ENCODE measurements at regions not wholly inside any gene's neighbourhood (a gene's known extent, or its start where the extent isn't known, plus 50 kb on each side); places are given as distances from the start of the nearest gene placed in this dataset.
"Not testable (repeated sequence)": the region's sequence is repeated elsewhere in the genome, so short reads cannot be mapped to it uniquely, and the experiment has no call there.

- Mint-ChIP-seq H3K27ac (no peak overlapping the region), H3K27me3 (ENCODE audit: low read depth) (no peaks in the 10 kb centered on the region)
Observed at GRCh38 chr16:60452646-60453045, 1583.6 kb downstream of the CDH8 start.

GRCh38 chr16:60438894-60439293 lies 1597.3 kb downstream of the CDH8 start:
- no peak overlapping the region for H3K27ac Mint-ChIP-seq
- no peaks in the 10 kb centered on the region for H3K4me1 Mint-ChIP-seq (ENCODE audit: low read depth)
- DNase-seq (ENCODE audit: low spot score) = no peak
- H3K27me3 Mint-ChIP-seq (ENCODE audit: low read depth) = no peaks in the 10 kb centered on the region
- H3K4me3 Mint-ChIP-seq = no peak overlapping the region
- H3K9me3 Mint-ChIP-seq = peaks cover 32% of the 10 kb centered on the region
- H3K36me3 Mint-ChIP-seq (ENCODE audit: low read depth) = no peaks in the 10 kb centered on the region

More at GRCh38 chr16:60452646-60453045, 1583.6 kb downstream of the CDH8 start:
- no peaks in the 10 kb centered on the region for H3K36me3 Mint-ChIP-seq (ENCODE audit: low read depth)
- H3K4me3 Mint-ChIP-seq = no peak overlapping the region
- no peak for DNase-seq (ENCODE audit: low spot score)
- H3K4me1 Mint-ChIP-seq (ENCODE audit: low read depth) = no peaks in the 10 kb centered on the region
- H3K9me3 Mint-ChIP-seq = peaks cover 44% of the 10 kb centered on the region

- DNase-seq (ENCODE audit: low spot score) = no peak
- no peaks in the 10 kb centered on the region for H3K27me3 Mint-ChIP-seq (ENCODE audit: low read depth)
- peaks cover 48% of the 10 kb centered on the region for H3K9me3 Mint-ChIP-seq
- H3K4me1 Mint-ChIP-seq (ENCODE audit: low read depth) = no peaks in the 10 kb centered on the region
- H3K36me3 Mint-ChIP-seq (ENCODE audit: low read depth) = no peaks in the 10 kb centered on the region
- H3K4me3 Mint-ChIP-seq = no peak overlapping the region
- H3K27ac Mint-ChIP-seq = no peak overlapping the region
Observed at GRCh38 chr16:60432472-60432871, 1603.8 kb downstream of the CDH8 start.

GRCh38 chr16:60419859-60420258 lies 1616.4 kb downstream of the CDH8 start:
- peaks cover 35% of the 10 kb centered on the region for H3K9me3 Mint-ChIP-seq
- H3K4me1 Mint-ChIP-seq (ENCODE audit: low read depth) = no peaks in the 10 kb centered on the region
- H3K36me3 Mint-ChIP-seq (ENCODE audit: low read depth) = no peaks in the 10 kb centered on the region
- no peaks in the 10 kb centered on the region for H3K27me3 Mint-ChIP-seq (ENCODE audit: low read depth)
- H3K27ac Mint-ChIP-seq = no peak overlapping the region
- no peak overlapping the region for H3K4me3 Mint-ChIP-seq
- DNase-seq (ENCODE audit: low spot score) = no peak

GRCh38 chr16:60414613-60415012 lies 1621.6 kb downstream of the CDH8 start:
- Mint-ChIP-seq H3K9me3 (peaks cover 46% of the 10 kb centered on the region), H3K27me3 (ENCODE audit: low read depth) (no peaks in the 10 kb centered on the region), H3K4me1 (ENCODE audit: low read depth) (no peaks in the 10 kb centered on the region), H3K36me3 (ENCODE audit: low read depth) (no peaks in the 10 kb centered on the region), H3K4me3 (no peak overlapping the region), H3K27ac (no peak overlapping the region)
- no peak for DNase-seq (ENCODE audit: low spot score)

GRCh38 chr16:60413969-60414368 lies 1622.3 kb downstream of the CDH8 start:
- peaks cover 49% of the 10 kb centered on the region for H3K9me3 Mint-ChIP-seq
- no peaks in the 10 kb centered on the region for H3K4me1 Mint-ChIP-seq (ENCODE audit: low read depth)
- no peak overlapping the region for H3K27ac Mint-ChIP-seq
- DNase-seq (ENCODE audit: low spot score) = no peak
- no peaks in the 10 kb centered on the region for H3K36me3 Mint-ChIP-seq (ENCODE audit: low read depth)
- no peaks in the 10 kb centered on the region for H3K27me3 Mint-ChIP-seq (ENCODE audit: low read depth)
- no peak overlapping the region for H3K4me3 Mint-ChIP-seq

GRCh38 chr16:60407606-60408005 lies 1628.6 kb downstream of the CDH8 start:
- Mint-ChIP-seq H3K27ac (no peak overlapping the region), H3K36me3 (ENCODE audit: low read depth) (no peaks in the 10 kb centered on the region), H3K4me1 (ENCODE audit: low read depth) (no peaks in the 10 kb centered on the region), H3K27me3 (ENCODE audit: low read depth) (no peaks in the 10 kb centered on the region), H3K9me3 (peaks cover 49% of the 10 kb centered on the region), H3K4me3 (no peak overlapping the region)
- no peak for DNase-seq (ENCODE audit: low spot score)

GRCh38 chr16:60407034-60407433 lies 1629.2 kb downstream of the CDH8 start:
- Mint-ChIP-seq H3K27me3 (ENCODE audit: low read depth) (no peaks in the 10 kb centered on the region), H3K9me3 (peaks cover 43% of the 10 kb centered on the region), H3K4me3 (no peak overlapping the region), H3K36me3 (ENCODE audit: low read depth) (no peaks in the 10 kb centered on the region), H3K4me1 (ENCODE audit: low read depth) (no peaks in the 10 kb centered on the region), H3K27ac (no peak overlapping the region)
- no peak for DNase-seq (ENCODE audit: low spot score)

- Mint-ChIP-seq H3K27ac (no peak overlapping the region), H3K4me3 (no peak overlapping the region), H3K4me1 (ENCODE audit: low read depth) (no peaks in the 10 kb centered on the region)
Observed at GRCh38 chr16:60405286-60405685, 1631.0 kb downstream of the CDH8 start.

GRCh38 chr16:60404401-60404800 lies 1631.8 kb downstream of the CDH8 start:
- Mint-ChIP-seq H3K4me3 (no peak overlapping the region), H3K27ac (no peak overlapping the region), H3K9me3 (peaks cover 51% of the 10 kb centered on the region), H3K27me3 (ENCODE audit: low read depth) (no peaks in the 10 kb centered on the region), H3K36me3 (ENCODE audit: low read depth) (no peaks in the 10 kb centered on the region), H3K4me1 (ENCODE audit: low read depth) (no peaks in the 10 kb centered on the region)
- DNase-seq (ENCODE audit: low spot score) = no peak

More at GRCh38 chr16:60405286-60405685, 1631.0 kb downstream of the CDH8 start:
- H3K27me3 Mint-ChIP-seq (ENCODE audit: low read depth) = no peaks in the 10 kb centered on the region
- H3K9me3 Mint-ChIP-seq = peaks cover 50% of the 10 kb centered on the region
- no peak for DNase-seq (ENCODE audit: low spot score)
- no peaks in the 10 kb centered on the region for H3K36me3 Mint-ChIP-seq (ENCODE audit: low read depth)

- not testable (repeated sequence) for H3K27me3 Mint-ChIP-seq (ENCODE audit: low read depth); DNase-seq (ENCODE audit: low spot score); H3K27ac Mint-ChIP-seq; H3K4me3 Mint-ChIP-seq; H3K36me3 Mint-ChIP-seq (ENCODE audit: low read depth); H3K4me1 Mint-ChIP-seq (ENCODE audit: low read depth)
- peaks cover 53% of the 10 kb centered on the region for H3K9me3 Mint-ChIP-seq
Observed at GRCh38 chr16:60402941-60403340, 1633.3 kb downstream of the CDH8 start.

GRCh38 chr16:60392380-60392779 lies 1643.9 kb downstream of the CDH8 start:
- no peak overlapping the region for H3K4me3 Mint-ChIP-seq
- no peak for DNase-seq (ENCODE audit: low spot score)
- H3K27ac Mint-ChIP-seq = no peak overlapping the region
- no peaks in the 10 kb centered on the region for H3K27me3 Mint-ChIP-seq (ENCODE audit: low read depth)
- no peaks in the 10 kb centered on the region for H3K4me1 Mint-ChIP-seq (ENCODE audit: low read depth)
- H3K36me3 Mint-ChIP-seq (ENCODE audit: low read depth) = no peaks in the 10 kb centered on the region
- peaks cover 40% of the 10 kb centered on the region for H3K9me3 Mint-ChIP-seq

GRCh38 chr16:60371591-60371990 lies 1637.5 kb upstream of the GOT2 start:
- Mint-ChIP-seq H3K4me1 (ENCODE audit: low read depth) (no peaks in the 10 kb centered on the region), H3K4me3 (no peak overlapping the region), H3K36me3 (ENCODE audit: low read depth) (no peaks in the 10 kb centered on the region), H3K27ac (no peak overlapping the region), H3K9me3 (peaks cover 25% of the 10 kb centered on the region), H3K27me3 (ENCODE audit: low read depth) (no peaks in the 10 kb centered on the region)
- no peak for DNase-seq (ENCODE audit: low spot score)

- H3K27ac Mint-ChIP-seq = no peak overlapping the region
- DNase-seq (ENCODE audit: low spot score) = no peak
- no peaks in the 10 kb centered on the region for H3K4me1 Mint-ChIP-seq (ENCODE audit: low read depth)
- H3K36me3 Mint-ChIP-seq (ENCODE audit: low read depth) = no peaks in the 10 kb centered on the region
- H3K4me3 Mint-ChIP-seq = no peak overlapping the region
- H3K27me3 Mint-ChIP-seq (ENCODE audit: low read depth) = no peaks in the 10 kb centered on the region
- H3K9me3 Mint-ChIP-seq = peaks cover 15% of the 10 kb centered on the region
Observed at GRCh38 chr16:60367739-60368138, 1633.6 kb upstream of the GOT2 start.

- H3K27me3 Mint-ChIP-seq (ENCODE audit: low read depth) = no peaks in the 10 kb centered on the region
- DNase-seq (ENCODE audit: low spot score) = no peak
- H3K4me3 Mint-ChIP-seq = no peak overlapping the region
- no peak overlapping the region for H3K27ac Mint-ChIP-seq
- no peaks in the 10 kb centered on the region for H3K36me3 Mint-ChIP-seq (ENCODE audit: low read depth)
- peaks cover 14% of the 10 kb centered on the region for H3K9me3 Mint-ChIP-seq
- H3K4me1 Mint-ChIP-seq (ENCODE audit: low read depth) = no peaks in the 10 kb centered on the region
Observed at GRCh38 chr16:60363566-60363965, 1629.5 kb upstream of the GOT2 start.
